Retinal pigment epithelial cell (primary cell): ENCODE measurements at regions not wholly inside any gene's neighbourhood (a gene's known extent, or its start where the extent isn't known, plus 50 kb on each side); places are given as distances from the start of the nearest gene placed in this dataset.

ENCODE experiments used
- DNase-seq: peaks from one replicate; pipeline ENCODE4 v3.0.0-alpha.2; 2010; ENCODE audit warnings: low read depth
- H3K4me3 ChIP-seq: 2 replicates; pipeline ENCODE4 v1.5.1; 2011; ENCODE audit warnings: mild to moderate bottlenecking, low read length, control low read depth, moderate library complexity
- TF ChIP-seq, protein P1 (sequence below): conservative IDR thresholded peaks from 2 replicates; pipeline ENCODE4 v1.5.1; 2011; ENCODE audit warnings: low read depth, low read length, control low read depth, inconsistent platforms

DNA sequence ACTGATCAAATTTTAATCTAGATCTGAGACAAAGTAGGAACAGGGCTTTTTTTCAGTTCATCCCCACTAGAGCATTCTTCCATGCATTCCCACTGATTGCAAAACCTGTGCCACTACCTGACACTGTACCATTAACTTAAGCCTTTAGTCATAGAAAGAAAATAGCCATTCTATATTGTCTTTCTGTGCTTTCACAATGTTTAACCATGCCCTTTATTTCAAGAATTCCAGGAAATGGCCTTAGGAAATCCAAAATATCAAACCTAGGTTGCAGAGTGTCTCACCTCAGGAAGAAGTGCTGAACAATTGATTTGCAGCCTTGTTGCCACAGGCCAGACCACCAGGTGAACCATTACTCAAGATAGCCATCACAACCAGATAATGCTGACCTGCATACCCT, 56.2 kb upstream of the TGFBR2 start:
- no peak for DNase-seq
- TF ChIP-seq, protein P1, sequence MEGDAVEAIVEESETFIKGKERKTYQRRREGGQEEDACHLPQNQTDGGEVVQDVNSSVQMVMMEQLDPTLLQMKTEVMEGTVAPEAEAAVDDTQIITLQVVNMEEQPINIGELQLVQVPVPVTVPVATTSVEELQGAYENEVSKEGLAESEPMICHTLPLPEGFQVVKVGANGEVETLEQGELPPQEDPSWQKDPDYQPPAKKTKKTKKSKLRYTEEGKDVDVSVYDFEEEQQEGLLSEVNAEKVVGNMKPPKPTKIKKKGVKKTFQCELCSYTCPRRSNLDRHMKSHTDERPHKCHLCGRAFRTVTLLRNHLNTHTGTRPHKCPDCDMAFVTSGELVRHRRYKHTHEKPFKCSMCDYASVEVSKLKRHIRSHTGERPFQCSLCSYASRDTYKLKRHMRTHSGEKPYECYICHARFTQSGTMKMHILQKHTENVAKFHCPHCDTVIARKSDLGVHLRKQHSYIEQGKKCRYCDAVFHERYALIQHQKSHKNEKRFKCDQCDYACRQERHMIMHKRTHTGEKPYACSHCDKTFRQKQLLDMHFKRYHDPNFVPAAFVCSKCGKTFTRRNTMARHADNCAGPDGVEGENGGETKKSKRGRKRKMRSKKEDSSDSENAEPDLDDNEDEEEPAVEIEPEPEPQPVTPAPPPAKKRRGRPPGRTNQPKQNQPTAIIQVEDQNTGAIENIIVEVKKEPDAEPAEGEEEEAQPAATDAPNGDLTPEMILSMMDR, result no peak
- no peak overlapping the region for H3K4me3 ChIP-seq

DNA sequence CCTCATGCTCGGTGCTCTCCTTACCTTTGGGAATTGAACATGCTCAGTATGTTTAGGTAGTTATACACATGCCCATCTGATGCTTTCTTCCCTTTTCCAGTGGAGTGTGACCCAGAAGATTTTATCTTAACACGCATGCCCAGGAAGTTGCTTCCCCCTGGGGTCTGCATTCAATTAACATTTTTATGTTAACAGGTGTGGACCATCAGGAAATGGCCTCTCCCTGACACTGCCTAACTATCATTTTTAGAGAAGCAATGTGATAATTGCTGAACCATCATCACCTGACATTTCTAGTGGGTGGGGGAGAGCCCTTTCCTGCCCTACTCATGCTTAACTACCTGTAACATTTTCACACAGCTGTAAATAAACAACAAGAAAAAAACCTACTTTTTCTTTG, 55.1 kb upstream of the TGFBR2 start:
- DNase-seq, result no peak
- no peak overlapping the region for H3K4me3 ChIP-seq
- TF ChIP-seq, protein P1, result no peak

DNA sequence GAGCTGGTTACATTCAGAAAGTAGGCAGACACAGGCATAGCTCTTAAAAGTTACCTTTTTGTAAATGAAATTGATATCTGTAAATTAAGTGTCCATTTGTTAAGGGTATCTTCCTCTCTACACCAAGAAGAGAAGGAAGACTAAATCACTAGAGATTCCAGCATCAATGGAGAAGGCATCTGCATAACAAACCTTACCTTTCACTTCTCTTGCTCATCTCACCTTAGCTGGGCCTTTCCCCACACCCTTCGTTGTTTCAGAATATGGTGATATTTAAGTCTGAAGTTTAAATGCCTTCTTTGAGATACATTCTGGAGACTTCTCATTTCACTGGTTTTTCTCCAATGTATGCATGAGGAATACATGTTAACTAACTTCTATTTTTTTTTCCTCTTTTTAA, 54.5 kb upstream of the TGFBR2 start:
- DNase-seq, result no peak
- TF ChIP-seq, protein P1, result no peak
- no peak overlapping the region for H3K4me3 ChIP-seq

DNA sequence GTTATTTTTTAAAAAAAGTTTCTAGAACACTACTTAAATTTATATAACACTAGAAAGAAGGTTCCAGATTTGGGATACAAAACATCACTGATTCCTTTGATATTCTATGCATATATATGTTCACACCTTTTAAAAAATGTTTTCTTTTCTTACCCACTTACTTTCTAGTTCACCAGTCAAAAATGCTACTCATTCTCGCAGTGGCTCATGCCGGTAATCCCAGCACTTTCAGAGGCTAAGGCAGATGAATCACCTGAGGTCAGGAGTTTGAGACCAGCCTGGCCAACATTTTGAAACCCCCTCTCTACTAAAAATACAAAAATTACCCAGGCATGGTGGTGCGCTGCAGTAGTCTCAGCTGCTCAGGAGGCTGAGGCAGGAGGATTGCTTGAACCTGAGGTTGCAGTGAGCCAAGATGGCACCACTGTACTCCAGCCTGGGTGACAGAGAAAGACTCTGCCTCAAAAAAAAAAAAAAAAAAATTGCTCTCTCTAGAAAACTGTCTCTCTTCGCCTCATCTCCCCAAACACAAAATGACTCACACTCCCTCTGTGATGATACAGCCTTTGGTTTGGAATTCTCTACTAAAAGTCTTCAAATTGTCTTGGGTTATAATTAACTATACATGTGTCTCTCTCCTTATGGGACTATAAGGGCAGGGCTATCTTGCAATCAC, 52.6 kb upstream of the TGFBR2 start:
- H3K4me3 ChIP-seq, result no peak overlapping the region
- no peak for DNase-seq
- TF ChIP-seq, protein P1, result no peak

DNA sequence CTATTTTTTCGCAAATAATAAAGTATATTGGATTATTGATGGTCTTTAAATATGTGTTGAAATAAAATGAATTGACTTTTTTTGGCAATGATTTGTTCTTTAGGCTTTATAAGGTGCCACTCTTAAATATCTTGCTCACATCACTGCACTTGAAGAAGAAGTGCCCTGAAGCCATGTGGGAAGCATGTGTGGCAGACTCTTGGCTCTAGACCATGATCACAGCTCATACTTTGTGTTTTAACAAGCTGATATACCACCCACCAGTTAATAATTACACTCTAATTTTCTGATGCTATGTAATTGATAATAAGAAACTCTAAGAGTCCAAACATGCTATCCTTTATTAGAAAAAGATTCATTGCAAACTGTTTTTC, 52.1 kb upstream of the TGFBR2 start:
- TF ChIP-seq, protein P1, result no peak
- no peak overlapping the region for H3K4me3 ChIP-seq
- DNase-seq, result no peak

DNA sequence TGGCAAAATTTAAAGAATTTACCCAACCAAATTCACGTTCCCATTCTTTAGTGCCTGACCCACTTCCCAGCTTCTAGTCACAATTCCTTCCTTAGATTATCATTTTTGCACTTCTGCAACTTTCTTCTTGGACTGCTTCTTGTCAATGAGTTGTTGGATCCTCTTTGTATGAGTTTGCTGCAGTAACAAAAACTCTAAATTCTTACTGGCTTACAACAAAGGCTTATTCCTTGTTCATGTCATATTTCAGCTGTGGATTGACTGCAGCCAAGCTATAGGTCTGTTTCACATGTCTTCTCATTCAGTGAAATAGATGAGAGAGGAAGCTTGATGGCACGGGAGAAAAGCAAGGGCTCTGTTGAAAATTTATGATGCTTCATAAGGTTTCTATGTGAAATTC, 50.4 kb upstream of the TGFBR2 start:
- TF ChIP-seq, protein P1, result no peak
- no peak overlapping the region for H3K4me3 ChIP-seq
- DNase-seq, result no peak
